IMR-90 (cell line): ENCODE measurements at regions not wholly inside any gene's neighbourhood (a gene's known extent, or its start where the extent isn't known, plus 50 kb on each side); places are given as distances from the start of the nearest gene placed in this dataset.
A peak's percentile ranks its signal among the peaks of the same experiment; 100 is the strongest.

Experiments
- ATAC-seq: fragments of 200-7000 bp; cut with Tn5 transposase; 2 replicates; pipeline ENCODE4 v1.9.1; 2020; ENCODE audit warnings: low read depth, mild to moderate bottlenecking, moderate library complexity
- BruUV-seq: library from RNA; stranded (reverse); fragments of 400-500 nt; replicated peaks from 2 replicates; lab custom pipeline; 2021; lab: Mats Ljungman, UMichigan
- CTCF ChIA-PET: fragments of 300-600 bp; formaldehyde crosslinking; extraction: SDS; loops from one replicate; lab custom pipeline; 2021; ENCODE audit warnings: antibody characterized with exemption; lab: Yijun Ruan, JAX
- POLR2A ChIA-PET: fragments of 300-600 bp; sonication (Branson Sonifier 250); formaldehyde crosslinking; loops from one replicate; lab custom pipeline; 2022; ENCODE audit warnings: antibody characterized with exemption; ENCODE audit not compliant: unreplicated experiment; lab: Charles Lee
- DNase-seq: peaks from one replicate; pipeline ENCODE4 v3.0.0; 2013
- H2AFZ ChIP-seq: replicated peaks from 2 replicates; pipeline ENCODE3; 2013; ENCODE audit warnings: low read length, mild to moderate bottlenecking; ENCODE audit not compliant: poor library complexity
- H2AK5ac ChIP-seq: 2 replicates; pipeline ENCODE4 v1.6.1; 2013; ENCODE audit warnings: low read depth, low read length, inconsistent platforms
- H2AK9ac ChIP-seq: replicated peaks from 2 replicates; pipeline ENCODE3; 2013; ENCODE audit warnings: mild to moderate bottlenecking, low read depth, low read length, moderate library complexity; ENCODE audit not compliant: poor library complexity
- H2BK120ac ChIP-seq: 2 replicates; pipeline ENCODE4 v1.6.1; 2013; ENCODE audit warnings: low read depth, low read length, inconsistent platforms
- H2BK15ac ChIP-seq: 3 replicates; pipeline ENCODE4 v1.6.1; 2013; ENCODE audit warnings: low read depth, low read length, inconsistent platforms
- H2BK20ac ChIP-seq: 2 replicates; pipeline ENCODE4 v1.6.1; 2013; ENCODE audit warnings: low read depth, mild to moderate bottlenecking, inconsistent platforms, low read length, moderate library complexity
- H2BK5ac ChIP-seq: 2 replicates; pipeline ENCODE4 v1.6.1; 2013; ENCODE audit warnings: mild to moderate bottlenecking, low read depth, low read length, inconsistent platforms; ENCODE audit not compliant: poor library complexity, severe bottlenecking
- H3K14ac ChIP-seq: replicated peaks from 2 replicates; pipeline ENCODE4 v1.6.1; 2013; ENCODE audit warnings: low read depth, low read length, inconsistent platforms
- H3K18ac ChIP-seq: 2 replicates; pipeline ENCODE4 v1.6.1; 2013; ENCODE audit warnings: low read depth, low read length, control low read depth
- H3K23ac ChIP-seq: 2 replicates; pipeline ENCODE4 v1.6.1; 2013; ENCODE audit warnings: low read depth, low read length, inconsistent platforms
- H3K27ac ChIP-seq: 2 replicates; pipeline ENCODE4 v1.5.1; 2013; ENCODE audit warnings: mild to moderate bottlenecking, control low read depth, low read length; ENCODE audit not compliant: insufficient read depth
- H3K27me3 ChIP-seq: 2 replicates; pipeline ENCODE4 v1.6.1; 2013; ENCODE audit warnings: low read length; ENCODE audit not compliant: control insufficient read depth, insufficient read depth
- H3K36me3 ChIP-seq: 2 replicates; pipeline ENCODE4 v1.6.1; 2013; ENCODE audit warnings: low read length, mixed read lengths; ENCODE audit not compliant: control insufficient read depth, insufficient read depth
- H3K4ac ChIP-seq: 2 replicates; pipeline ENCODE4 v1.6.1; 2013; ENCODE audit warnings: low read depth, low read length, inconsistent platforms
- H3K4me1 ChIP-seq: 2 replicates; pipeline ENCODE4 v1.6.1; 2013; ENCODE audit warnings: low read length, mixed read lengths; ENCODE audit not compliant: control insufficient read depth, insufficient read depth
- H3K4me2 ChIP-seq: 2 replicates; pipeline ENCODE4 v1.6.1; 2013; ENCODE audit warnings: low read depth, mild to moderate bottlenecking, control low read depth, low read length, moderate library complexity
- H3K4me3 ChIP-seq: 2 replicates; pipeline ENCODE4 v1.5.1; 2013; ENCODE audit warnings: low read depth, mild to moderate bottlenecking, control low read depth, low read length, moderate library complexity; ENCODE audit not compliant: insufficient read depth
- H3K56ac ChIP-seq: 2 replicates; pipeline ENCODE4 v1.6.1; 2013; ENCODE audit warnings: low read length, inconsistent platforms; ENCODE audit not compliant: insufficient read depth; ENCODE audit errors: extremely low read depth
- H3K79me1 ChIP-seq, 2 experiments: 2 replicates each; pipeline ENCODE4 v1.6.1; 2013; ENCODE audit warnings: low read length in 2 of 2, inconsistent platforms in 1 of 2, low read depth in 1 of 2
- H3K9ac ChIP-seq: 2 replicates; pipeline ENCODE4 v1.6.1; 2013; ENCODE audit warnings: low read depth, low read length, control low read depth
- H3K9me1 ChIP-seq: 2 replicates; pipeline ENCODE4 v1.6.1; 2013; ENCODE audit warnings: low read length, inconsistent platforms; ENCODE audit not compliant: insufficient read depth
- H3K9me3 ChIP-seq: 2 replicates; pipeline ENCODE4 v1.6.1; 2013; ENCODE audit warnings: low read length; ENCODE audit not compliant: control insufficient read depth, insufficient read depth
- H4K20me1 ChIP-seq: 2 replicates; pipeline ENCODE4 v1.6.1; 2013; ENCODE audit warnings: low read length, inconsistent platforms; ENCODE audit not compliant: insufficient read depth
- H4K5ac ChIP-seq: 2 replicates; pipeline ENCODE4 v1.6.1; 2013; ENCODE audit warnings: mild to moderate bottlenecking, low read depth, low read length, control low read depth
- H4K8ac ChIP-seq, 2 experiments: 2 replicates each; pipeline ENCODE4 v1.6.1; 2013; ENCODE audit warnings: low read depth in 2 of 2, low read length in 2 of 2, control low read depth in 1 of 2, inconsistent platforms in 1 of 2
- H4K91ac ChIP-seq: 2 replicates; pipeline ENCODE4 v1.6.1; 2013; ENCODE audit warnings: low read depth, low read length, inconsistent platforms; ENCODE audit not compliant: insufficient read depth
- FOS ChIP-seq: fragments of 150-350 bp; IDR thresholded peaks from 2 replicates; pipeline ENCODE4 v1.6.1; 2016; ENCODE audit warnings: low read depth, low read length
- MAFK ChIP-seq: IDR thresholded peaks from 2 replicates; pipeline ENCODE4 v1.6.1; 2012; ENCODE audit warnings: low read depth, low read length, improper control_type of control experiment
- MXI1 ChIP-seq: IDR thresholded peaks from 2 replicates; pipeline ENCODE4 v1.6.1; 2012; ENCODE audit warnings: low read depth, mild to moderate bottlenecking, low read length, moderate library complexity, borderline replicate concordance
- POLR2A ChIP-seq: IDR thresholded peaks from 2 replicates; pipeline ENCODE4 v1.6.1; 2012; ENCODE audit warnings: mild to moderate bottlenecking, low read depth, low read length
- RCOR1 ChIP-seq: IDR thresholded peaks from 2 replicates; pipeline ENCODE4 v1.6.1; 2012; ENCODE audit warnings: mild to moderate bottlenecking, low read length, improper control_type of control experiment; ENCODE audit not compliant: insufficient replicate concordance
- RFX5 ChIP-seq: IDR thresholded peaks from 2 replicates; pipeline ENCODE4 v1.8.0; 2012; ENCODE audit warnings: low read depth, mild to moderate bottlenecking, low read length, moderate library complexity
- WGBS, 2 experiments: methylation state at CpG; one replicate each; pipeline versions ENCODE4 v1.1.5 to v1.1.7; 2013; ENCODE audit warnings: missing lambda C conversion rate in 2 of 2; ENCODE audit not compliant: insufficient read length in 1 of 2; ENCODE audit errors: extremely low coverage in 2 of 2; 5-methylcytosine and 5-hydroxymethylcytosine counted together
- dilution Hi-C: fragments of 300-500 bp; cut with HindIII; formaldehyde crosslinking; loops from one replicate; pipeline ENCODE4 v1.14.3; 2018; ENCODE audit warnings: low sequenced_read_pairs; ENCODE audit not compliant: unreplicated experiment
- in situ Hi-C: fragments of 300-500 bp; cut with MboI; formaldehyde crosslinking; loops from 3 replicates; pipeline ENCODE4 v1.14.3; 2019; ENCODE audit warnings: low sequenced_read_pairs, inconsistent platforms, mixed read lengths
- intact Hi-C: fragments of 100-400 bp; cut with micrococcal nuclease; formaldehyde crosslinking; loops from 2 replicates; pipeline ENCODE4 v1.10.0; 2022

DNA sequence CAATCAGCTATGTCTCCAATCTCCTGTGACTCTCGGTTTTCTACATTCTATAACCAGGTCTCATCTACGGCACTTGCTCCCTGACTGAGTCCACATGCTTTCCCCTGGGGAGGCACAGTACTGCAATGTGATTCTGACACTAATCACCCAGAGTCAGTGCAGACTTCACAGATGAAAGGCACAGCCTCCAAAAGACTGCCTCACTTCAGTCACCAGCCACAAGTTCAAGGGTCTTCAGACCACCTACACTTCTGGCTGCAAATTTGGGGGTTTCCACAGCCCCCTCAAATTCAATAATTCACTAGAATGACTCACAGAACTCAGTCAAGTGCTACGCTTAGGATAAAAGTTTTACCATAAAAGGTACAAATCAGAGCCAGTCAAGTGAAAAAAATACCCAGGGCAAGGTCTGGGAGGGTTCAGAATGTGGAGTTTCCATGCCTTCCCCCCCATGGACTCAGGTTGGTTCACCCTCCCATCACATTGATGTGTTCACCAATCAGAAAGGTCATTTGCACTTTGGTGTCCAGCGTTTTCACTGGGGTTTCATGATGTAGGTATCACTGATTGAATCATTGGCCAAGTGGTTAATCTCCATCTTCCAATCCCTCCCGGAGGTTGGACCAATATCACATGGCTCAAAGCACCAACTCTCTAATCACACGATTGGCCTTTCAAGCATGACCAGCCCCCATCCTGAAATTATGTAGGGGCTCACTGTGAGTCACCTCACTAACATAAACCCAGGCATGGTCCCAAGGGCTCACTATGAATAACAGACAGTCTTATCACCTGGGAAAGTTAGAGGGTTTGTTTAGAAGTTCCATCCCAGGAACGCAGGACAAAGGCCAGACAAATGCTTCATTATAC lies 182.9 kb upstream of the CAMK1G start:
- Histone ChIP-seq H3K4ac (peak overlapping the region; percentile 27; the same call in 1 of the 2 replicates), H2BK20ac (no peak overlapping the region), H4K8ac (0 out of 4 replicates have a peak overlapping the region, but pooled peaks of 1 of the 2 experiments have one; percentile 34), H3K4me2 (no peak overlapping the region), H2BK5ac (no peak overlapping the region), H3K4me1 (peaks cover 13% of the 10 kb centered on the region), H2AK9ac (no peak overlapping the region), H2BK15ac (peak overlapping the region; percentile 38; the same call in 1 of the 3 replicates), H2AFZ (no peak overlapping the region), H3K79me1 (no peaks in the 10 kb centered on the region), H2BK120ac (peak overlapping the region; percentile 35; the same call in 1 of the 2 replicates), H3K27me3 (no peaks in the 10 kb centered on the region), H3K36me3 (no peaks in the 10 kb centered on the region), H3K56ac (no peak overlapping the region), H3K4me3 (no peak overlapping the region), H4K20me1 (no peaks in the 10 kb centered on the region), H2AK5ac (no peak overlapping the region; the same call in 1 of the 2 replicates), H3K9me3 (no peaks in the 10 kb centered on the region), H4K5ac (no peak overlapping the region), H3K9ac (no peak overlapping the region), H4K91ac (no peak overlapping the region; the same call in 1 of the 2 replicates), H3K18ac (peak overlapping the region; percentile 36; the same call in 1 of the 2 replicates), H3K23ac (no peak overlapping the region), H3K14ac (peak overlapping the region; percentile 21; the same call in 1 of the 2 replicates), H3K9me1 (peaks cover 5% of the 10 kb centered on the region), H3K27ac (no peak overlapping the region)
- TF ChIP-seq FOS (no peak), MXI1 (no peak), MAFK (no peak), POLR2A (no peak), RFX5 (no peak), RCOR1 (no peak)
- dilution Hi-C loops, result no loop called here
- peak; percentile 52 for DNase-seq
- POLR2A ChIA-PET, result no interaction called here
- no TSS peak for BruUV-seq
- in situ Hi-C loops, result no loop called here
- CTCF ChIA-PET, result no interaction called here
- 86% methylated on average over 3 of the region's 7 CpGs; no CpG with 5 or more reads in 1 of the 2 experiments for whole genome bisulfite sequencing, 2 experiments
- ATAC-seq, result no peak
- intact Hi-C loops, result no loop called here
